ENCODE measurements at regions not wholly inside any gene's neighbourhood (a gene's known extent, or its start where the extent isn't known, plus 50 kb on each side); places are given as distances from the start of the nearest gene placed in this dataset.

- Histone ChIP-seq H3K27me3 (ENCODE audit: insufficient read depth, low read length) (peaks cover 13% of the 10 kb centered on the region; the same call in 1 of the 2 replicates), H3K4me2 (ENCODE audit: insufficient read depth, insufficient read length, low read length) (no peak overlapping the region)
- peaks cover 95% of the 10 kb centered on the region for H3K27me3 Mint-ChIP-seq (ENCODE audit: low read depth)
Measured at GRCh38 chr20:22460803-22461202, 123.6 kb downstream of the FOXA2 start.

More at GRCh38 chr20:22460803-22461202, 123.6 kb downstream of the FOXA2 start:
- no peaks in the 10 kb centered on the region for H3K23me2 ChIP-seq (ENCODE audit: insufficient read length, low read depth, low read length, poor library complexity, severe bottlenecking)
- no peaks in the 10 kb centered on the region for H4K20me1 ChIP-seq (ENCODE audit: control insufficient read depth, insufficient read depth, insufficient read length)
- H2BK120ac ChIP-seq (ENCODE audit: low read depth, low read length, poor library complexity, severe bottlenecking): no peak overlapping the region
- Mint-ChIP-seq H3K4me3 (no peak overlapping the region), H3K27ac (no peak overlapping the region), H3K36me3 (ENCODE audit: insufficient read depth in 1 of 3, low read depth in 3 of 3) (no peaks in the 10 kb centered on the region), H3K4me1 (peaks cover 23 to 28% of the 10 kb centered on the region in 2 experiments), H3K9me3 (no peaks in the 10 kb centered on the region; a peak in 1 of 5 replicates)
- no peak overlapping the region for H2BK15ac ChIP-seq (ENCODE audit: low read depth, low read length)
- H3K56ac ChIP-seq (ENCODE audit: insufficient read length, low read depth, low read length): no peak overlapping the region
- no peak overlapping the region for H2BK12ac ChIP-seq (ENCODE audit: insufficient read length, low read depth, low read length)
- peaks cover 4% of the 10 kb centered on the region; the same call in 1 of the 2 replicates for H3K4me1 ChIP-seq (ENCODE audit: insufficient read depth, low read length)
- no peak overlapping the region for H2AK5ac ChIP-seq (ENCODE audit: insufficient read length, low read length)
- WGBS (ENCODE audit: extremely low coverage, insufficient read length, low lambda C conversion rate): no CpG with 5 or more reads among the region's 2 CpGs
- H4K8ac ChIP-seq (replicated peaks; ENCODE audit: insufficient read length, low read depth, low read length): no peak overlapping the region
- no peak overlapping the region for H4K91ac ChIP-seq (ENCODE audit: insufficient read length, low read depth, low read length)
- no peak overlapping the region for H2BK20ac ChIP-seq (ENCODE audit: low read depth, low read length, poor library complexity, severe bottlenecking)
- no peak overlapping the region for H3K4ac ChIP-seq (ENCODE audit: low read depth, low read length)
- H3K79me1 ChIP-seq (ENCODE audit: insufficient read depth, low read depth, low read length, poor library complexity, severe bottlenecking): no peaks in the 10 kb centered on the region
- no peak overlapping the region for H3K27ac ChIP-seq (ENCODE audit: insufficient read length, low read depth, low read length)
- no peak overlapping the region for H3K9ac ChIP-seq (ENCODE audit: extremely low read depth, insufficient read length, low read length)
- H3K18ac ChIP-seq (ENCODE audit: insufficient read length, low read depth, low read length): no peak overlapping the region
- H3K79me2 ChIP-seq (ENCODE audit: insufficient read depth, low read length): no peaks in the 10 kb centered on the region
- no peaks in the 10 kb centered on the region for H3K9me3 ChIP-seq (ENCODE audit: control insufficient read depth, low read depth, low read length)
- H3K14ac ChIP-seq (ENCODE audit: insufficient read depth, low read length): no peak overlapping the region
- no peak overlapping the region for H3T11ph ChIP-seq (ENCODE audit: low read length)
- H3K23ac ChIP-seq (ENCODE audit: insufficient read length, low read depth, low read length): no peak overlapping the region
- TF ChIP-seq CTCF (conservative IDR thresholded peaks at IDR 0.05): no peak
- no peak overlapping the region for H4K5ac ChIP-seq (ENCODE audit: insufficient read length, low read depth, low read length)
- no peak overlapping the region for H2BK5ac ChIP-seq (ENCODE audit: insufficient read length, low read length)
- no peak overlapping the region for H2AFZ ChIP-seq (ENCODE audit: low read length)
- DNase-seq: no peak

All from H9 (cell line).